ENCODE measurements at regions not wholly inside any gene's neighbourhood (a gene's known extent, or its start where the extent isn't known, plus 50 kb on each side); places are given as distances from the start of the nearest gene placed in this dataset.

GRCh38 chr12:65667932-65668331 is 156.4 kb upstream of the HMGA2 start:
- CTCF ChIA-PET (ENCODE audit: unreplicated experiment): no interaction called here
- no peak overlapping the region for H3K4me2 ChIP-seq (ENCODE audit: low read length)
- DNase-seq (ENCODE audit: low spot score): no peak
- H3K36me3 ChIP-seq (ENCODE audit: insufficient read depth, low read length): no peaks in the 10 kb centered on the region
- no peaks in the 10 kb centered on the region for H3K9me2 ChIP-seq (ENCODE audit: insufficient read depth, low read length)
- H3K4me1 ChIP-seq (ENCODE audit: insufficient read depth, low read length, poor library complexity, severe bottlenecking): no peaks in the 10 kb centered on the region
- no peak overlapping the region for H3K4me3 ChIP-seq (ENCODE audit: low read depth, low read length, poor library complexity, severe bottlenecking)
- no TSS peak for BruUV-seq (replicated peaks)
- no peaks in the 10 kb centered on the region for H3K79me2 ChIP-seq (ENCODE audit: insufficient read depth, low read depth, low read length)
- no peak overlapping the region for H2AFZ ChIP-seq (ENCODE audit: low read length)
- no peaks in the 10 kb centered on the region for H4K20me1 ChIP-seq (ENCODE audit: insufficient read depth, low read length)
- H3K9me3 ChIP-seq (ENCODE audit: low read length): no peaks in the 10 kb centered on the region
- TF ChIP-seq, protein P1, sequence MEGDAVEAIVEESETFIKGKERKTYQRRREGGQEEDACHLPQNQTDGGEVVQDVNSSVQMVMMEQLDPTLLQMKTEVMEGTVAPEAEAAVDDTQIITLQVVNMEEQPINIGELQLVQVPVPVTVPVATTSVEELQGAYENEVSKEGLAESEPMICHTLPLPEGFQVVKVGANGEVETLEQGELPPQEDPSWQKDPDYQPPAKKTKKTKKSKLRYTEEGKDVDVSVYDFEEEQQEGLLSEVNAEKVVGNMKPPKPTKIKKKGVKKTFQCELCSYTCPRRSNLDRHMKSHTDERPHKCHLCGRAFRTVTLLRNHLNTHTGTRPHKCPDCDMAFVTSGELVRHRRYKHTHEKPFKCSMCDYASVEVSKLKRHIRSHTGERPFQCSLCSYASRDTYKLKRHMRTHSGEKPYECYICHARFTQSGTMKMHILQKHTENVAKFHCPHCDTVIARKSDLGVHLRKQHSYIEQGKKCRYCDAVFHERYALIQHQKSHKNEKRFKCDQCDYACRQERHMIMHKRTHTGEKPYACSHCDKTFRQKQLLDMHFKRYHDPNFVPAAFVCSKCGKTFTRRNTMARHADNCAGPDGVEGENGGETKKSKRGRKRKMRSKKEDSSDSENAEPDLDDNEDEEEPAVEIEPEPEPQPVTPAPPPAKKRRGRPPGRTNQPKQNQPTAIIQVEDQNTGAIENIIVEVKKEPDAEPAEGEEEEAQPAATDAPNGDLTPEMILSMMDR (conservative IDR thresholded peaks at IDR 0.05; ENCODE audit: low read length): no peak
- no peak for TF ChIP-seq EZH2phosphoT487 (IDR thresholded peaks at IDR 0.05; ENCODE audit: borderline replicate concordance, low read depth, low read length)
- no peak overlapping the region for H3K27ac ChIP-seq (ENCODE audit: low read depth, low read length, poor library complexity, severe bottlenecking)
- intact Hi-C loops (cut with micrococcal nuclease; ENCODE audit: unreplicated experiment): no loop called here
- POLR2A ChIA-PET: interaction anchor here (0.7 kb wide), 1 partner anchor 9 kb away, joined by 5 read pairs; no protein-coding TSS in a partner anchor

GRCh38 chr12:65668981-65669695 is 155.1 kb upstream of the HMGA2 start:
- H3K4me2 ChIP-seq (ENCODE audit: low read length): no peak overlapping the region
- intact Hi-C loops (cut with micrococcal nuclease; ENCODE audit: unreplicated experiment): no loop called here
- no peak overlapping the region for H3K27ac ChIP-seq (ENCODE audit: low read depth, low read length, poor library complexity, severe bottlenecking)
- H4K20me1 ChIP-seq (ENCODE audit: insufficient read depth, low read length): no peaks in the 10 kb centered on the region
- TF ChIP-seq EZH2phosphoT487 (IDR thresholded peaks at IDR 0.05; ENCODE audit: borderline replicate concordance, low read depth, low read length): no peak
- H3K4me3 ChIP-seq (ENCODE audit: low read depth, low read length, poor library complexity, severe bottlenecking): no peak overlapping the region
- no peaks in the 10 kb centered on the region for H3K79me2 ChIP-seq (ENCODE audit: insufficient read depth, low read depth, low read length)
- ChIA-PET POLR2A (no interaction called here), CTCF (ENCODE audit: unreplicated experiment) (no interaction called here)
- BruUV-seq (replicated peaks): no TSS peak
- H3K4me1 ChIP-seq (ENCODE audit: insufficient read depth, low read length, poor library complexity, severe bottlenecking): no peaks in the 10 kb centered on the region
- no peak overlapping the region for H2AFZ ChIP-seq (ENCODE audit: low read length)
- no peaks in the 10 kb centered on the region for H3K9me3 ChIP-seq (ENCODE audit: low read length)
- H3K36me3 ChIP-seq (ENCODE audit: insufficient read depth, low read length): no peaks in the 10 kb centered on the region
- no peak for DNase-seq (ENCODE audit: low spot score)
- H3K9me2 ChIP-seq (ENCODE audit: insufficient read depth, low read length): no peaks in the 10 kb centered on the region

DNA sequence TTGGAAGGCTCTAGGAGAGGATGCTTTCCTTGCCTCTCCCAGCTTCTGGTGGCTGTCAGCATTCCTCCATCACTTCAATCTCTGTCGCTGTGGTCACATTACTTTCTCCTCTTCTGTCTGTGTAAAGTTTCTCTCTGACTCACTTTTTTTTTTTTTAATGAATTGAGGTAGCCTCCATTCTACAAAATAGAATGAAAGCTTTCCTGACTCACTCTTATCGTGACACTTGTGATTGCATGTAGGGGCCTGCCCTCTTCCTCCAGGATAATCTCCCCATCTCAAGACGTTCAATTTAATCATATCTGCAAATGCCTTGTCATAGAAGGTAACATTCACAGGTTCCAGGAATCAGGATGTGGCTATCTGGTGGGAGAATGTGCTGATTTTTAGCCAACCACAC is 153.5 kb upstream of the HMGA2 start:
- Histone ChIP-seq H3K9me3 (ENCODE audit: low read length) (no peaks in the 10 kb centered on the region), H3K9me2 (ENCODE audit: insufficient read depth, low read length) (no peaks in the 10 kb centered on the region), H3K36me3 (ENCODE audit: insufficient read depth, low read length) (no peaks in the 10 kb centered on the region), H2AFZ (ENCODE audit: low read length) (no peak overlapping the region), H3K4me3 (ENCODE audit: low read depth, low read length, poor library complexity, severe bottlenecking) (no peak overlapping the region), H3K79me2 (ENCODE audit: insufficient read depth, low read depth, low read length) (no peaks in the 10 kb centered on the region), H3K4me2 (ENCODE audit: low read length) (no peak overlapping the region), H4K20me1 (ENCODE audit: insufficient read depth, low read length) (no peaks in the 10 kb centered on the region), H3K4me1 (ENCODE audit: insufficient read depth, low read length, poor library complexity, severe bottlenecking) (no peaks in the 10 kb centered on the region), H3K27ac (ENCODE audit: low read depth, low read length, poor library complexity, severe bottlenecking) (no peak overlapping the region)
- intact Hi-C loops (cut with micrococcal nuclease; ENCODE audit: unreplicated experiment): no loop called here
- TF ChIP-seq, protein P1 (conservative IDR thresholded peaks at IDR 0.05; ENCODE audit: low read length): no peak
- no peak for TF ChIP-seq EZH2phosphoT487 (IDR thresholded peaks at IDR 0.05; ENCODE audit: borderline replicate concordance, low read depth, low read length)
- BruUV-seq (replicated peaks): no TSS peak
- ChIA-PET CTCF (ENCODE audit: unreplicated experiment) (no interaction called here), POLR2A (no interaction called here)
- no peak for DNase-seq (ENCODE audit: low spot score)

Data from OCI-LY7 (cell line).